BLaER1 treated with 17β-estradiol and CSF1 and Interleukin-3, amounts not matched to agents 10 nM and 100 nM (cell line): ENCODE measurements at regions not wholly inside any gene's neighbourhood (a gene's known extent, or its start where the extent isn't known, plus 50 kb on each side); places are given as distances from the start of the nearest gene placed in this dataset.

Source experiments
- H3K27ac ChIP-seq, 11 experiments: shearing (Covaris generic); formaldehyde crosslinking; 2 replicates each; pipeline ENCODE4 v1.8.1; 2022
- H3K27me3 ChIP-seq, 11 experiments: shearing (Covaris generic); formaldehyde crosslinking; 2 replicates each; pipeline ENCODE4 v1.8.1; 2022
- H3K36me3 ChIP-seq, 11 experiments: shearing (Covaris generic); formaldehyde crosslinking; 2 replicates each; pipeline ENCODE4 v1.8.1; 2022
- H3K4me1 ChIP-seq, 10 experiments: shearing (Covaris generic); formaldehyde crosslinking; 2 replicates each; pipeline ENCODE4 v1.8.1; 2022
- H3K4me2 ChIP-seq, 11 experiments: shearing (Covaris generic); formaldehyde crosslinking; 2 replicates each; pipeline ENCODE4 v1.8.1; 2022
- H3K4me3 ChIP-seq, 10 experiments: shearing (Covaris generic); formaldehyde crosslinking; 2 replicates each; pipeline ENCODE4 v1.8.1; 2022
- H3K9ac ChIP-seq, 11 experiments: shearing (Covaris generic); formaldehyde crosslinking; 2 replicates each; pipeline ENCODE4 v1.8.1; 2022
- H3K9me3 ChIP-seq, 11 experiments: shearing (Covaris generic); formaldehyde crosslinking; replicated peaks in 1 of 11; 2 replicates each; pipeline ENCODE4 v1.8.1; 2022
- H4K20me1 ChIP-seq, 11 experiments: shearing (Covaris generic); formaldehyde crosslinking; 2 replicates each; pipeline ENCODE4 v1.8.1; 2022
- Cebpa-rat ChIP-seq, 11 experiments: shearing (Covaris generic); IDR thresholded peaks; 2 replicates each; pipeline ENCODE4 v1.8.1; 2022

DNA sequence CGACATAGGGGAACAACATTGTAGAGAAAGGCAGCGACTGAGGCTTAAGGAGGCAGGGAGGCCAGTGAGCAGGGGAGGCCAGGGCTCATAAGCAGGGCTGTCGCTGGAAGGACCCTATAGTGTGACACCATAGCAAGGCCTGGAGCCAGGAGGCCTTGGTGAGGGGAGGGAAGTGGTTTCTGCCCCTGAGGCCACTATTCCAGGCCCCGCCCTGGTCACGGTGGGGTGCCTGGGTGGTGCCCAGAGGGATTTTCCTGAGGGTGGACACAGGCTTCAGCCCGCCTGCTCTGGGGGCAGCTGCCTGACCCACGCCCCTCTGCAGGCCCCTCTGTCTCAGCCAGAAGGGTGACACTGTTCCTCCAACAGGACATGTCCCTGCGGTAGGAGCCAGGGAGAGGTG lies 147.8 kb upstream of the IQSEC1 start:
- Histone ChIP-seq H3K9ac (peak overlapping the region in 2 of 11 experiments; percentile 10 to 18; a peak in 1 of 22 replicates), H3K4me2 (peak overlapping the region; percentile 31 to 86 (median 71)), H3K27ac (peak overlapping the region in 1 of 11 experiments; percentile 48; a peak in 1 of 22 replicates), H3K4me1 (peaks cover 38 to 70% (median 55%) of the 10 kb centered on the region in 10 experiments), H3K27me3 (no peaks in the 10 kb centered on the region), H4K20me1 (peaks cover 0 to 7% (median 0%) of the 10 kb centered on the region in 11 experiments; a peak in 1 of 22 replicates), H3K36me3 (no peaks in the 10 kb centered on the region), H3K4me3 (no peak overlapping the region), H3K9me3 (no peaks in the 10 kb centered on the region)
- no peak for TF ChIP-seq Cebpa-rat (IDR thresholded peaks at IDR 0.05)

GRCh38 chr3:13219902-13220296 lies 146.7 kb upstream of the IQSEC1 start:
- Histone ChIP-seq H3K4me3 (no peak overlapping the region), H3K4me1 (peaks cover 38 to 80% (median 64%) of the 10 kb centered on the region in 10 experiments), H3K4me2 (peak overlapping the region in 3 of 11 experiments; percentile 17 to 86 (median 74); a peak in 2 of 22 replicates), H4K20me1 (peaks cover 0 to 13% (median 0%) of the 10 kb centered on the region in 11 experiments; a peak in 2 of 22 replicates), H3K27me3 (peaks cover 0 to 3% (median 0%) of the 10 kb centered on the region in 11 experiments; a peak in 4 of 22 replicates), H3K9ac (no peak overlapping the region), H3K27ac (no peak overlapping the region), H3K36me3 (no peaks in the 10 kb centered on the region), H3K9me3 (no peaks in the 10 kb centered on the region)
- no peak for TF ChIP-seq Cebpa-rat (IDR thresholded peaks at IDR 0.05)

GRCh38 chr3:13219077-13219901 lies 146.1 kb upstream of the IQSEC1 start:
- H3K4me1 ChIP-seq = peaks cover 33 to 80% (median 64%) of the 10 kb centered on the region in 10 experiments
- peak overlapping the region in 3 of 11 experiments; percentile 17 to 74 (median 17); a peak in 4 of 22 replicates for H3K4me2 ChIP-seq
- H3K27ac ChIP-seq = no peak overlapping the region
- H3K4me3 ChIP-seq = no peak overlapping the region
- TF ChIP-seq Cebpa-rat (IDR thresholded peaks at IDR 0.05) = no peak
- no peaks in the 10 kb centered on the region for H3K9me3 ChIP-seq
- no peaks in the 10 kb centered on the region for H3K36me3 ChIP-seq
- H3K27me3 ChIP-seq = peaks cover 0 to 10% (median 0%) of the 10 kb centered on the region in 11 experiments; a peak in 4 of 22 replicates
- H3K9ac ChIP-seq = no peak overlapping the region
- peaks cover 0 to 19% (median 0%) of the 10 kb centered on the region in 11 experiments; a peak in 3 of 22 replicates for H4K20me1 ChIP-seq

DNA sequence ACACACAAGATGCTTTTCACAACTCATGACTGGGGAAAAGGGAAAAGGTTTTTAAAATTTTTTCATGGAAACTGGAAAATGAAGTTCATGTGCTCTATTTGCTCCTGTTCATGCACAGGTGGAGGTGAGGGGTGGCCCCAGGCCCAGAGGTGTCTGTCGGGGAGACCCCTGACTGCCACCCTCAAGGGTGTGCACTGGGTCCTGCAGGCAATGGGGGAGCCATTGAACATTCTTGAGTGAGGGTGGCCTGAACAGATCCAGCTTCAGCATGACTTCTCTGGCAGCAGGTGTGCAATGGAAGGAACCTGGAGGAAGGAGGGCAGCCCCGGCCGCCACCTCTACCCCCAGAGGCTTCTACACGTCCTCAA lies 145.3 kb upstream of the IQSEC1 start:
- H3K9ac ChIP-seq = no peak overlapping the region
- no peak for TF ChIP-seq Cebpa-rat (IDR thresholded peaks at IDR 0.05)
- no peak overlapping the region for H3K27ac ChIP-seq

DNA sequence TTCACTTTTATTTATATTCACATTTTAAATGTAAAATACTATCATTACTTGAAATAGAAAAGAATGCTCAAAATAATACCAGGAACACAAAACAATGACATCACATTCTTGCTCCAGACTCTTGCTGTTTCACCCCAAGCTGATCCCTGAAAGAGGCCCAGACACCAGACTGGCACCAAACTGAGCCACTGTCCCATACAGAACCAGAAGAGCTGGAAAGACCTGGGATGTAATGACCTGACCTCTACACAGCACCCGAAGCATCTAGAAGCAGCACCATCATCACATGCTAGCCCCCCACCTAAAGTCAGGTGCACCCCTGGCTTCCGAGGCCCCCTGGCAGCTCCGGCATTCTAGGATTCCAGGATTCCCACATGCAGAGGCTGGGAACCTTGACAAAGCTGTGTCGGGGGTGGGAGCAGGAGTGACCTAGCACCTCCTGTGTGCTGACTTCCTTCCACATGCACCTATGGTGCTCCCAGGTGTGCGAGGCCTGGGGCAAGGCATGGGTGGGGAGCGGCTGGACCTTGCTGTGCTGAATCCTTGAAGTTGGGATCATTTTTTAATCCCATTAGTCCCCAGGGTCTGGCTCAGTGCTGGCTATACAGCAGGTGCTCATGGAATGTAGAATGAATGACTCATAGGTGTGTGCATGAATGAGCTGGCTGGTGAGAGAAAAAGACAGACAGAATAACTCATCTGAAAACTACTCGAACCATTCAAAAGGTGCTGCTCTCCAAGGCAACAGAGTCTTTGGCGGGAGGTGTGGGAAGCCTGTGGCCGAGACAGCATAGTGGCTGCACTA lies 144.7 kb upstream of the IQSEC1 start:
- Histone ChIP-seq H3K9ac (no peak overlapping the region), H3K36me3 (no peaks in the 10 kb centered on the region), H3K9me3 (no peaks in the 10 kb centered on the region), H3K27me3 (peaks cover 0 to 13% (median 0%) of the 10 kb centered on the region in 11 experiments; a peak in 4 of 22 replicates), H3K4me3 (no peak overlapping the region), H3K4me1 (peaks cover 20 to 76% (median 55%) of the 10 kb centered on the region in 10 experiments), H4K20me1 (peaks cover 0 to 25% (median 0%) of the 10 kb centered on the region in 11 experiments; a peak in 3 of 22 replicates), H3K4me2 (no peak overlapping the region), H3K27ac (no peak overlapping the region)
- no peak for TF ChIP-seq Cebpa-rat (IDR thresholded peaks at IDR 0.05)

More for the DNA sequence above, 145.3 kb upstream of the IQSEC1 start:
- Histone ChIP-seq H3K4me2 (peak overlapping the region in 1 of 11 experiments; percentile 74; a peak in 1 of 22 replicates), H4K20me1 (peaks cover 0 to 25% (median 0%) of the 10 kb centered on the region in 11 experiments; a peak in 3 of 22 replicates), H3K9me3 (no peaks in the 10 kb centered on the region), H3K27me3 (peaks cover 0 to 13% (median 0%) of the 10 kb centered on the region in 11 experiments; a peak in 4 of 22 replicates), H3K4me3 (no peak overlapping the region), H3K36me3 (no peaks in the 10 kb centered on the region), H3K4me1 (peaks cover 26 to 80% (median 61%) of the 10 kb centered on the region in 10 experiments)

DNA sequence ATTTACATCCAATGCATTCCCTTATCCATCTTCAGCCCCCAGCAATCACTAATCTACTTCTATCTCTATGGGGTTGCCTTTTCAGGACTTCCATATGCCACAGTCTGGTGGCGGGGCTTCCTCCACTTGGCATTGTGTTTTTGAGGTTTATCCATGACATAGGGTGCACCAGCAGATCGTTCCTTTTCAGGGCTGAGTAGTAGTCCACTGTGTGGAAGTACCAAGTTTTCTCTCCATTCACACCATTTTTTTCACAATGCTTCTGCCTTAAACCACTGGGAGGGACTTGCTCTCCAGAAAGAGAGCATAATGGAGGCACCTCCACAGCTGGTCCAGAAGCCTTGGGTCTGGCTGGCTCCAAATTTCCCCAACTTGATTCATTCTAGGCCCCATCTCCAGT lies 144.0 kb upstream of the IQSEC1 start:
- Histone ChIP-seq H3K4me1 (peaks cover 13 to 69% (median 48%) of the 10 kb centered on the region in 10 experiments), H4K20me1 (peaks cover 0 to 25% (median 0%) of the 10 kb centered on the region in 11 experiments; a peak in 3 of 22 replicates), H3K36me3 (no peaks in the 10 kb centered on the region), H3K27me3 (peaks cover 0 to 13% (median 0%) of the 10 kb centered on the region in 11 experiments; a peak in 4 of 22 replicates), H3K4me2 (no peak overlapping the region), H3K9me3 (no peaks in the 10 kb centered on the region), H3K4me3 (no peak overlapping the region), H3K9ac (no peak overlapping the region), H3K27ac (no peak overlapping the region)
- TF ChIP-seq Cebpa-rat (IDR thresholded peaks at IDR 0.05) = no peak

DNA sequence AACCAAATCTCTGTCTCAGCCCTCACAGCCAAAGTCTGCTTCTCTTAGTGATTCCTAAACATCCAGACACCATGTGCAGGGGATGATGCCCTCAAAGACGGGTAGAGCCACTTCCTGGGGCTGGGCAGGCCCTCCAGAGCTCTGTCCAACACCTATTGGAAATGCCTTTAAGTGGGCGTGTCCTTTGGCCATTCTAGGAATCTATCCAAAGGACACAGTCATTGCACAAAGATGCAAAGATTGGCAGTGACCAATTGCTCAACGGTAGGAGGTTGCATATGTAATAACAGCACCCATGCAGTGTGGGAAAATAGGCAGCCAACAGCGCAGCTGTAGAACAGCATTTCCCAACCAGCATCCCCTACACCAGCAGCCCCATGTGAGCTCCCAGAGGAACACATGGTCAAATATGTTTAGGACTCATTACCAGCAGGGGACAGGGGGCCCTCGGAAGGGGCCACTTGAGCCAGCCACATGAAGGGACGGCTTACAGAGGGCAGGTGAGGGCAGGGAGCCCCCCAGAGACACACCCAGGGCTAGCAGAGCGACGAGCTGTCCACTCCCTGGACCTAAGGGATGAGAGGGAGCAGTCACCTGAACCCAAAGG lies 142.8 kb upstream of the IQSEC1 start:
- Histone ChIP-seq H3K9me3 (no peaks in the 10 kb centered on the region), H3K27me3 (peaks cover 0 to 13% (median 0%) of the 10 kb centered on the region in 11 experiments; a peak in 4 of 22 replicates), H4K20me1 (peaks cover 0 to 25% (median 0%) of the 10 kb centered on the region in 11 experiments; a peak in 3 of 22 replicates), H3K9ac (no peak overlapping the region), H3K36me3 (no peaks in the 10 kb centered on the region), H3K27ac (no peak overlapping the region), H3K4me3 (no peak overlapping the region), H3K4me2 (peak overlapping the region in 8 of 11 experiments; percentile 18 to 87 (median 73); a peak in 13 of 22 replicates), H3K4me1 (peaks cover 4 to 57% (median 37%) of the 10 kb centered on the region in 10 experiments)
- TF ChIP-seq Cebpa-rat (IDR thresholded peaks at IDR 0.05) = no peak

GRCh38 chr3:13214847-13215472 lies 141.7 kb upstream of the IQSEC1 start:
- Histone ChIP-seq H3K4me3 (no peak overlapping the region), H3K9ac (peak overlapping the region in 2 of 11 experiments; percentile 33 to 37; a peak in 2 of 22 replicates), H3K27ac (no peak overlapping the region), H3K4me1 (peaks cover 0 to 57% (median 35%) of the 10 kb centered on the region in 10 experiments; a peak in 16 of 20 replicates), H3K4me2 (peak overlapping the region in 10 of 11 experiments; percentile 36 to 87 (median 68); a peak in 20 of 22 replicates), H3K9me3 (no peaks in the 10 kb centered on the region), H3K27me3 (peaks cover 0 to 18% (median 0%) of the 10 kb centered on the region in 11 experiments; a peak in 4 of 22 replicates), H3K36me3 (no peaks in the 10 kb centered on the region), H4K20me1 (peaks cover 0 to 25% (median 0%) of the 10 kb centered on the region in 11 experiments; a peak in 3 of 22 replicates)
- TF ChIP-seq Cebpa-rat (IDR thresholded peaks at IDR 0.05) = no peak
